Astrocyte (in vitro differentiated cells and primary cell): ENCODE measurements at regions not wholly inside any gene's neighbourhood (a gene's known extent, or its start where the extent isn't known, plus 50 kb on each side); places are given as distances from the start of the nearest gene placed in this dataset.

Experiments used
- DNase-seq: peaks from one replicate; pipeline ENCODE4 v3.0.0-alpha.2; 2010; ENCODE audit warnings: low read depth
- FAIRE-seq: peaks from 2 replicates; lab custom pipeline; 2011; peaks lifted over from hg19 to GRCh38; lab: Jason Lieb, UNC
- H2AFZ ChIP-seq: 2 replicates; pipeline ENCODE4 v1.6.0; 2012; ENCODE audit warnings: low read depth, low read length, inconsistent platforms
- H3K27ac ChIP-seq: 2 replicates; pipeline ENCODE4 v1.5.1; 2011; ENCODE audit warnings: low read depth, low read length, inconsistent platforms
- H3K27me3 ChIP-seq: 2 replicates; pipeline ENCODE4 v1.6.0; 2011; ENCODE audit warnings: low read length, inconsistent platforms; ENCODE audit not compliant: insufficient read depth
- H3K36me3 ChIP-seq: 2 replicates; pipeline ENCODE4 v1.5.1; 2011; ENCODE audit warnings: low read length, inconsistent platforms; ENCODE audit not compliant: insufficient read depth
- H3K4me1 ChIP-seq: 2 replicates; pipeline ENCODE4 v1.5.1; 2011; ENCODE audit warnings: low read length, inconsistent platforms; ENCODE audit not compliant: insufficient read depth
- H3K4me2 ChIP-seq: 2 replicates; pipeline ENCODE4 v1.6.0; 2012; ENCODE audit warnings: low read length, inconsistent platforms
- H3K4me3 ChIP-seq: 2 replicates; pipeline ENCODE4 v1.5.1; 2011; ENCODE audit warnings: low read depth, mild to moderate bottlenecking, low read length, inconsistent platforms; ENCODE audit not compliant: insufficient read depth
- H3K79me2 ChIP-seq: 2 replicates; pipeline ENCODE4 v1.6.0; 2012; ENCODE audit warnings: mild to moderate bottlenecking, low read length, inconsistent platforms; ENCODE audit not compliant: insufficient read depth
- H3K9ac ChIP-seq: 2 replicates; pipeline ENCODE4 v1.6.0; 2012; ENCODE audit warnings: mild to moderate bottlenecking, low read length, inconsistent platforms
- H3K9me3 ChIP-seq: 2 replicates; pipeline ENCODE4 v1.5.1; 2012; ENCODE audit warnings: low read depth, mild to moderate bottlenecking, low read length, inconsistent platforms; ENCODE audit not compliant: insufficient read depth
- H4K20me1 ChIP-seq: 2 replicates; pipeline ENCODE4 v1.6.0; 2012; ENCODE audit warnings: low read length, inconsistent platforms; ENCODE audit not compliant: insufficient read depth
- H3K27ac Mint-ChIP-seq: one replicate; pipeline ENCODE4 v1.8.0; 2021; ENCODE audit warnings: mild to moderate bottlenecking, mixed read lengths; ENCODE audit not compliant: unreplicated experiment
- H3K27me3 Mint-ChIP-seq: one replicate; pipeline ENCODE4 v1.8.0; 2021; ENCODE audit warnings: low read depth, mixed read lengths; ENCODE audit not compliant: unreplicated experiment
- H3K36me3 Mint-ChIP-seq: one replicate; pipeline ENCODE4 v1.8.0; 2021; ENCODE audit warnings: low read depth, mixed read lengths; ENCODE audit not compliant: unreplicated experiment
- H3K4me1 Mint-ChIP-seq: one replicate; pipeline ENCODE4 v1.8.0; 2021; ENCODE audit warnings: low read depth, mixed read lengths; ENCODE audit not compliant: unreplicated experiment
- H3K4me3 Mint-ChIP-seq: one replicate; pipeline ENCODE4 v1.8.0; 2021; ENCODE audit warnings: mild to moderate bottlenecking, moderate library complexity, mixed read lengths; ENCODE audit not compliant: unreplicated experiment
- H3K9me3 Mint-ChIP-seq: one replicate; pipeline ENCODE4 v1.8.0; 2021; ENCODE audit warnings: mild to moderate bottlenecking, mixed read lengths; ENCODE audit not compliant: unreplicated experiment
- EZH2 ChIP-seq: IDR thresholded peaks from 2 replicates; pipeline ENCODE4 v1.6.1; 2012; ENCODE audit warnings: mild to moderate bottlenecking, low read length, inconsistent platforms; ENCODE audit not compliant: insufficient read depth
- TF ChIP-seq, protein P1 (sequence below): IDR thresholded peaks from 2 replicates; pipeline ENCODE4 v1.5.1; 2011; ENCODE audit warnings: low read depth, mild to moderate bottlenecking, inconsistent platforms, low read length, moderate library complexity; ENCODE audit not compliant: insufficient read depth

DNA sequence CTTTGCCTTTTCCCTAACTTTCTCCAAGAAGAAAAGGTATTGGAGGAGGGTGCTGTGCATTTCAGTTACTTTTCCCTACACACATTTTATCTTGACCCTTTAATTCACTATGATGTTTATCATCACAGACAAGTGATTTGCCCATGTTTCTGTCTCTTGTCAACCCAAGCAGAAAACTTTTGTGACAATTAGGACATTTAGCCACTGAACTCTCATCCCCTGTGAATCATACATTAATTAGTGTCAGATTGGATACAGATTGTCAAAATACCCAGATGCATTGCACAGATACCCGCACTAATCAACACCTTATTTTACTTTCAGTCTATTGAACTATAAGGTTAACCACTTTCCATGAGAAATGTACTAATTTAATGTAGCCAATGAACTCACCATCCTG, 912.9 kb downstream of the SORCS1 start:
- Mint-ChIP-seq H3K36me3 (no peaks in the 10 kb centered on the region), H3K9me3 (no peaks in the 10 kb centered on the region), H3K27me3 (no peaks in the 10 kb centered on the region), H3K4me3 (no peak overlapping the region), H3K27ac (no peak overlapping the region), H3K4me1 (no peaks in the 10 kb centered on the region)
- no peak overlapping the region for H3K27ac ChIP-seq
- FAIRE-seq (no peak), DNase-seq (no peak)
- H4K20me1 ChIP-seq, result no peaks in the 10 kb centered on the region
- no peak overlapping the region for H3K4me2 ChIP-seq
- no peak overlapping the region for H3K9ac ChIP-seq
- H3K79me2 ChIP-seq, result no peaks in the 10 kb centered on the region
- H3K4me1 ChIP-seq, result no peaks in the 10 kb centered on the region
- no peaks in the 10 kb centered on the region for H3K27me3 ChIP-seq
- H3K4me3 ChIP-seq, result no peak overlapping the region
- H2AFZ ChIP-seq, result no peak overlapping the region
- TF ChIP-seq, protein P1, sequence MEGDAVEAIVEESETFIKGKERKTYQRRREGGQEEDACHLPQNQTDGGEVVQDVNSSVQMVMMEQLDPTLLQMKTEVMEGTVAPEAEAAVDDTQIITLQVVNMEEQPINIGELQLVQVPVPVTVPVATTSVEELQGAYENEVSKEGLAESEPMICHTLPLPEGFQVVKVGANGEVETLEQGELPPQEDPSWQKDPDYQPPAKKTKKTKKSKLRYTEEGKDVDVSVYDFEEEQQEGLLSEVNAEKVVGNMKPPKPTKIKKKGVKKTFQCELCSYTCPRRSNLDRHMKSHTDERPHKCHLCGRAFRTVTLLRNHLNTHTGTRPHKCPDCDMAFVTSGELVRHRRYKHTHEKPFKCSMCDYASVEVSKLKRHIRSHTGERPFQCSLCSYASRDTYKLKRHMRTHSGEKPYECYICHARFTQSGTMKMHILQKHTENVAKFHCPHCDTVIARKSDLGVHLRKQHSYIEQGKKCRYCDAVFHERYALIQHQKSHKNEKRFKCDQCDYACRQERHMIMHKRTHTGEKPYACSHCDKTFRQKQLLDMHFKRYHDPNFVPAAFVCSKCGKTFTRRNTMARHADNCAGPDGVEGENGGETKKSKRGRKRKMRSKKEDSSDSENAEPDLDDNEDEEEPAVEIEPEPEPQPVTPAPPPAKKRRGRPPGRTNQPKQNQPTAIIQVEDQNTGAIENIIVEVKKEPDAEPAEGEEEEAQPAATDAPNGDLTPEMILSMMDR, result no peak
- no peak for TF ChIP-seq EZH2
- no peaks in the 10 kb centered on the region for H3K9me3 ChIP-seq
- no peaks in the 10 kb centered on the region for H3K36me3 ChIP-seq

DNA sequence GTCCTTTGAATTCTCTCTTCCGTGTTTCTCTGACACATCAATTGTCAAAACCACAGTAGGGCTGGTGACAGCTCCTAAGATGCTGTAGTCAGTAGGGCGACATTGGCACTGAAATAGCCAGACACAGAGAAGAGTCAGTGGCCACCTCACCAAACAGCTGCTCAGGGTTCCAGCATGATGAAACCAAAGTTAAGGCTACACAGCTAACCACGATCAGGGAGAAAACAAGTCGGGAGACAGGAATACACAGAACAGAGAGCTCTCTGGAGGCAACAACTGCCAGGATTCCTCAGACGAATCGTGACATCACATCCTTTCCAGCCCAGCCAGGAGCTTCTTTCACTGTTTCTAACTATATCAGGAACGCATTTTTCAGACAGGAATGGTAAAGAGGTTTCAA, 922.2 kb downstream of the SORCS1 start:
- Histone ChIP-seq H3K4me2 (no peak overlapping the region), H2AFZ (no peak overlapping the region), H3K79me2 (no peaks in the 10 kb centered on the region), H3K27me3 (no peaks in the 10 kb centered on the region), H3K4me1 (no peaks in the 10 kb centered on the region), H3K4me3 (no peak overlapping the region), H3K27ac (no peak overlapping the region), H3K9ac (no peak overlapping the region), H4K20me1 (no peaks in the 10 kb centered on the region), H3K36me3 (no peaks in the 10 kb centered on the region), H3K9me3 (no peaks in the 10 kb centered on the region)
- DNase-seq (no peak), FAIRE-seq (no peak)
- peak overlapping the region; percentile 77 for H3K27ac Mint-ChIP-seq
- H3K4me3 Mint-ChIP-seq, result no peak overlapping the region
- no peaks in the 10 kb centered on the region for H3K27me3 Mint-ChIP-seq
- no peaks in the 10 kb centered on the region for H3K36me3 Mint-ChIP-seq
- H3K4me1 Mint-ChIP-seq, result no peaks in the 10 kb centered on the region
- H3K9me3 Mint-ChIP-seq, result peaks cover 3% of the 10 kb centered on the region
- no peak for TF ChIP-seq EZH2
- TF ChIP-seq, protein P1, result no peak

DNA sequence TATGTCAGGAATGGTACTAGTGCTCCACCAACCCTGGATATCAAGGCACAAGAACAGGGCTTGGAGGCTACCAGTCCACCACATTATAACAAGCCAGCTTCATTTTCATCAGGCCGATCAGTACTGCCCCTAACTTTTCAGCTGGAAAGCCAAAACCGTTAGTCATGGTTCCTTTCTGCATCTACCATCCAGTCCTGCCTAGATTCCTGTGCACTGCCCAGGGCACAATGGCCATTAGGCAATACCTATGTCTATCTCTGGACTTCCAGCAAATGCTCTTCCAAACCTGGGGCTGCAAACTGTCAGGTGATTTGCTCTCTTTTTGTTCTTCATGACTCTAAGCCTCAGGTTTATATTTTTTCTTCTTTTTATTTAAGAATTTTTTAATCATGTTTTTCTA, 937.7 kb downstream of the SORCS1 start:
- TF ChIP-seq, protein P1, result no peak
- TF ChIP-seq EZH2, result no peak
- Histone ChIP-seq H3K4me1 (no peaks in the 10 kb centered on the region), H3K9me3 (no peaks in the 10 kb centered on the region), H3K27ac (no peak overlapping the region), H4K20me1 (no peaks in the 10 kb centered on the region), H3K27me3 (no peaks in the 10 kb centered on the region), H3K9ac (no peak overlapping the region), H3K4me3 (no peak overlapping the region), H3K4me2 (no peak overlapping the region), H3K79me2 (no peaks in the 10 kb centered on the region), H2AFZ (no peak overlapping the region), H3K36me3 (no peaks in the 10 kb centered on the region)
- Mint-ChIP-seq H3K36me3 (no peaks in the 10 kb centered on the region), H3K27ac (no peak overlapping the region), H3K27me3 (no peaks in the 10 kb centered on the region), H3K4me3 (no peak overlapping the region), H3K4me1 (peaks cover 6% of the 10 kb centered on the region), H3K9me3 (peaks cover 2% of the 10 kb centered on the region)
- DNase-seq (no peak), FAIRE-seq (no peak)
